VCaP (cell line): ENCODE measurements at regions not wholly inside any gene's neighbourhood (a gene's known extent, or its start where the extent isn't known, plus 50 kb on each side); places are given as distances from the start of the nearest gene placed in this dataset.

Experiments used
- H3K27ac ChIP-seq: fragments of 450-650 bp; 2 replicates; pipeline ENCODE4 v1.5.1; 2017
- TF ChIP-seq, protein P1 (sequence below): fragments of 450-650 bp; conservative IDR thresholded peaks from 2 replicates; pipeline ENCODE4 v1.5.1; 2017; ENCODE audit warnings: mild to moderate bottlenecking, moderate library complexity

GRCh38 chr5:159616952-159617351 is 286.7 kb upstream of the IL12B start:
- H3K27ac ChIP-seq, result no peak overlapping the region
- TF ChIP-seq, protein P1, sequence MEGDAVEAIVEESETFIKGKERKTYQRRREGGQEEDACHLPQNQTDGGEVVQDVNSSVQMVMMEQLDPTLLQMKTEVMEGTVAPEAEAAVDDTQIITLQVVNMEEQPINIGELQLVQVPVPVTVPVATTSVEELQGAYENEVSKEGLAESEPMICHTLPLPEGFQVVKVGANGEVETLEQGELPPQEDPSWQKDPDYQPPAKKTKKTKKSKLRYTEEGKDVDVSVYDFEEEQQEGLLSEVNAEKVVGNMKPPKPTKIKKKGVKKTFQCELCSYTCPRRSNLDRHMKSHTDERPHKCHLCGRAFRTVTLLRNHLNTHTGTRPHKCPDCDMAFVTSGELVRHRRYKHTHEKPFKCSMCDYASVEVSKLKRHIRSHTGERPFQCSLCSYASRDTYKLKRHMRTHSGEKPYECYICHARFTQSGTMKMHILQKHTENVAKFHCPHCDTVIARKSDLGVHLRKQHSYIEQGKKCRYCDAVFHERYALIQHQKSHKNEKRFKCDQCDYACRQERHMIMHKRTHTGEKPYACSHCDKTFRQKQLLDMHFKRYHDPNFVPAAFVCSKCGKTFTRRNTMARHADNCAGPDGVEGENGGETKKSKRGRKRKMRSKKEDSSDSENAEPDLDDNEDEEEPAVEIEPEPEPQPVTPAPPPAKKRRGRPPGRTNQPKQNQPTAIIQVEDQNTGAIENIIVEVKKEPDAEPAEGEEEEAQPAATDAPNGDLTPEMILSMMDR, result no peak

- TF ChIP-seq, protein P1, result no peak
- no peak overlapping the region for H3K27ac ChIP-seq
Measured at GRCh38 chr5:159619826-159620225, 289.5 kb upstream of the IL12B start.

- TF ChIP-seq, protein P1, result no peak
- H3K27ac ChIP-seq, result no peak overlapping the region
Measured at GRCh38 chr5:159620853-159621540, 290.7 kb upstream of the IL12B start.

- H3K27ac ChIP-seq, result no peak overlapping the region
- TF ChIP-seq, protein P1, result no peak
Measured at GRCh38 chr5:159628703-159629102, 287.6 kb upstream of the ADRA1B start.

- TF ChIP-seq, protein P1, result no peak
- no peak overlapping the region for H3K27ac ChIP-seq
Measured at GRCh38 chr5:159629158-159629557, 287.1 kb upstream of the ADRA1B start.

DNA sequence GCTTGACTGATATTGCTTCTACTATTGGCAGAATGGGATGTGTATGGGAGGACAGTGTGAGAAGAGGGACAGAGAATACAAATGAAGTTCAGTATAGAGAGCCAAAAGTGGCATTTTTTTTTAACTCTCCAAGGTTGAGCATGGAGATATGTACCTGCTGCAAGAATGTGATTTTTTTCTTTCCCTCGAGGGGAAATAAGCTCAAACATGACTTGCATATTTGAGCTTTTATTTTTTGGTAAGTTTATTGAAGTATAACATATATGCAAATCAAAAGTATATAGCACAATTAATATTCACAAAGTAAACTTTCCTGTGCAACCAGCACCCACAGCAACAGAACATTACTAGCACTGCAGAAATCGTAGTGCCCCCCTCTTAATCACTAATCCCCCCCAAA is 285.7 kb upstream of the ADRA1B start:
- TF ChIP-seq, protein P1, result no peak
- no peak overlapping the region for H3K27ac ChIP-seq

- TF ChIP-seq, protein P1, result no peak
- H3K27ac ChIP-seq, result no peak overlapping the region
Measured at GRCh38 chr5:159631001-159631400, 285.3 kb upstream of the ADRA1B start.
